Endodermal cell (in vitro differentiated cells): ENCODE measurements at regions not wholly inside any gene's neighbourhood (a gene's known extent, or its start where the extent isn't known, plus 50 kb on each side); places are given as distances from the start of the nearest gene placed in this dataset.

Experiments
- DNase-seq: peaks from one replicate; pipeline ENCODE4 v3.0.0-alpha.2; 2017
- H3K27ac ChIP-seq: 2 replicates; pipeline ENCODE4 v1.5.1; 2013; ENCODE audit warnings: mild to moderate bottlenecking, low read depth, low read length, moderate library complexity
- H3K27me3 ChIP-seq: 2 replicates; pipeline ENCODE4 v1.6.1; 2013; ENCODE audit warnings: mild to moderate bottlenecking, low read length, moderate library complexity; ENCODE audit not compliant: insufficient read depth, control insufficient read depth, poor library complexity, severe bottlenecking
- H3K36me3 ChIP-seq: 2 replicates; pipeline ENCODE4 v1.7.0; 2013; ENCODE audit warnings: mild to moderate bottlenecking, low read length, moderate library complexity; ENCODE audit not compliant: control insufficient read depth, insufficient read depth
- H3K4me1 ChIP-seq: one replicate; pipeline ENCODE4 v1.7.0; 2013; ENCODE audit warnings: low read length; ENCODE audit not compliant: control insufficient read depth, insufficient read depth
- H3K4me3 ChIP-seq: 2 replicates; pipeline ENCODE4 v1.5.1; 2013; ENCODE audit warnings: mild to moderate bottlenecking, low read length, moderate library complexity
- H3K9ac ChIP-seq: 2 replicates; pipeline ENCODE4 v1.6.1; 2013; ENCODE audit warnings: mild to moderate bottlenecking, low read length, moderate library complexity; ENCODE audit not compliant: poor library complexity, severe bottlenecking; ENCODE audit errors: extremely low read depth
- H3K9me3 ChIP-seq: 2 replicates; pipeline ENCODE4 v1.6.1; 2013; ENCODE audit warnings: mild to moderate bottlenecking, low read length, moderate library complexity; ENCODE audit not compliant: control insufficient read depth
- H3K27ac Mint-ChIP-seq: 2 replicates; pipeline ENCODE4 v1.8.0; 2020; ENCODE audit warnings: mixed read lengths
- H3K27me3 Mint-ChIP-seq: 2 replicates; pipeline ENCODE4 v1.8.0; 2021; ENCODE audit warnings: mild to moderate bottlenecking, mixed read lengths; ENCODE audit not compliant: insufficient read depth
- H3K36me3 Mint-ChIP-seq: 2 replicates; pipeline ENCODE4 v1.8.0; 2020; ENCODE audit warnings: low read depth, mixed read lengths
- H3K4me1 Mint-ChIP-seq: 2 replicates; pipeline ENCODE4 v1.8.0; 2020; ENCODE audit warnings: mixed read lengths
- H3K4me3 Mint-ChIP-seq: 2 replicates; pipeline ENCODE4 v1.8.0; 2020; ENCODE audit warnings: mild to moderate bottlenecking, moderate library complexity, mixed read lengths
- H3K9me3 Mint-ChIP-seq: 2 replicates; pipeline ENCODE4 v1.8.0; 2020; ENCODE audit warnings: mild to moderate bottlenecking, mixed read lengths
- WGBS, 2 experiments: methylation state at CpG; one replicate each; pipeline versions ENCODE4 v1.1.5 to v1.1.7; 2013; ENCODE audit warnings: missing lambda C conversion rate in 2 of 2, mixed read lengths in 1 of 2; ENCODE audit not compliant: insufficient coverage in 1 of 2, insufficient read length in 1 of 2; 5-methylcytosine and 5-hydroxymethylcytosine counted together
- TF ChIP-seq, protein P1 (sequence below): fragments of 200-600 bp; sonication (generic); conservative IDR thresholded peaks from 2 replicates; pipeline ENCODE4 v1.5.0; 2021; ENCODE audit warnings: antibody characterized with exemption, mild to moderate bottlenecking

- Mint-ChIP-seq H3K27ac (no peak overlapping the region), H3K9me3 (peaks cover 9% of the 10 kb centered on the region), H3K36me3 (no peaks in the 10 kb centered on the region), H3K4me1 (peaks cover 2% of the 10 kb centered on the region), H3K4me3 (no peak overlapping the region), H3K27me3 (no peaks in the 10 kb centered on the region)
- no peak for DNase-seq
- WGBS, 2 experiments: 87 to 100% methylated on average over 1 to 3 of the region's 3 CpGs
- no peak overlapping the region for H3K27ac ChIP-seq
- no peaks in the 10 kb centered on the region for H3K27me3 ChIP-seq
- no peak overlapping the region for H3K9ac ChIP-seq
- H3K4me1 ChIP-seq: no peaks in the 10 kb centered on the region
- H3K4me3 ChIP-seq: no peak overlapping the region
- H3K9me3 ChIP-seq: peaks cover 2% of the 10 kb centered on the region
- TF ChIP-seq, protein P1, sequence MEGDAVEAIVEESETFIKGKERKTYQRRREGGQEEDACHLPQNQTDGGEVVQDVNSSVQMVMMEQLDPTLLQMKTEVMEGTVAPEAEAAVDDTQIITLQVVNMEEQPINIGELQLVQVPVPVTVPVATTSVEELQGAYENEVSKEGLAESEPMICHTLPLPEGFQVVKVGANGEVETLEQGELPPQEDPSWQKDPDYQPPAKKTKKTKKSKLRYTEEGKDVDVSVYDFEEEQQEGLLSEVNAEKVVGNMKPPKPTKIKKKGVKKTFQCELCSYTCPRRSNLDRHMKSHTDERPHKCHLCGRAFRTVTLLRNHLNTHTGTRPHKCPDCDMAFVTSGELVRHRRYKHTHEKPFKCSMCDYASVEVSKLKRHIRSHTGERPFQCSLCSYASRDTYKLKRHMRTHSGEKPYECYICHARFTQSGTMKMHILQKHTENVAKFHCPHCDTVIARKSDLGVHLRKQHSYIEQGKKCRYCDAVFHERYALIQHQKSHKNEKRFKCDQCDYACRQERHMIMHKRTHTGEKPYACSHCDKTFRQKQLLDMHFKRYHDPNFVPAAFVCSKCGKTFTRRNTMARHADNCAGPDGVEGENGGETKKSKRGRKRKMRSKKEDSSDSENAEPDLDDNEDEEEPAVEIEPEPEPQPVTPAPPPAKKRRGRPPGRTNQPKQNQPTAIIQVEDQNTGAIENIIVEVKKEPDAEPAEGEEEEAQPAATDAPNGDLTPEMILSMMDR: no peak
- no peaks in the 10 kb centered on the region for H3K36me3 ChIP-seq
These were observed 135.2 kb upstream of the CYYR1 start for GRCh38 chr21:26708223-26708800.

GRCh38 chr21:26707246-26707645 is 134.2 kb upstream of the CYYR1 start:
- Histone ChIP-seq H3K9ac (no peak overlapping the region), H3K4me1 (no peaks in the 10 kb centered on the region), H3K4me3 (no peak overlapping the region), H3K27ac (no peak overlapping the region), H3K9me3 (peaks cover 8% of the 10 kb centered on the region), H3K36me3 (no peaks in the 10 kb centered on the region), H3K27me3 (no peaks in the 10 kb centered on the region)
- peaks cover 2% of the 10 kb centered on the region for H3K4me1 Mint-ChIP-seq
- 50 to 55% methylated on average over 2 of the region's 2 CpGs for WGBS, 2 experiments
- H3K9me3 Mint-ChIP-seq: peaks cover 17% of the 10 kb centered on the region
- H3K36me3 Mint-ChIP-seq: peaks cover 4% of the 10 kb centered on the region
- H3K27me3 Mint-ChIP-seq: no peaks in the 10 kb centered on the region
- H3K4me3 Mint-ChIP-seq: no peak overlapping the region
- no peak for DNase-seq
- TF ChIP-seq, protein P1: no peak
- no peak overlapping the region for H3K27ac Mint-ChIP-seq

- peaks cover 13% of the 10 kb centered on the region for H3K9me3 ChIP-seq
- H3K27ac ChIP-seq: no peak overlapping the region
- TF ChIP-seq, protein P1: no peak
- peaks cover 4% of the 10 kb centered on the region for H3K36me3 Mint-ChIP-seq
- H3K9ac ChIP-seq: no peak overlapping the region
- H3K9me3 Mint-ChIP-seq: peaks cover 14% of the 10 kb centered on the region
- WGBS, 2 experiments: 78 to 100% methylated on average over 1 to 3 of the region's 3 CpGs
- H3K27me3 Mint-ChIP-seq: no peaks in the 10 kb centered on the region
- peaks cover 3% of the 10 kb centered on the region for H3K4me1 Mint-ChIP-seq
- no peak for DNase-seq
- no peaks in the 10 kb centered on the region for H3K27me3 ChIP-seq
- no peak overlapping the region for H3K4me3 ChIP-seq
- H3K4me3 Mint-ChIP-seq: no peak overlapping the region
- no peak overlapping the region for H3K27ac Mint-ChIP-seq
- H3K36me3 ChIP-seq: no peaks in the 10 kb centered on the region
- no peaks in the 10 kb centered on the region for H3K4me1 ChIP-seq
These were observed 125.3 kb upstream of the CYYR1 start for GRCh38 chr21:26698416-26698815.
